BJ (cell line): ENCODE measurements at regions not wholly inside any gene's neighbourhood (a gene's known extent, or its start where the extent isn't known, plus 50 kb on each side); places are given as distances from the start of the nearest gene placed in this dataset.

Experiments
- CTCF ChIA-PET: fragments of 350-600 bp; formaldehyde crosslinking; extraction: SDS; loops from one replicate; lab custom pipeline; 2021; ENCODE audit warnings: antibody characterized with exemption, inconsistent platforms; lab: Yijun Ruan, JAX
- POLR2A ChIA-PET: fragments of 300-600 bp; sonication (Branson Sonifier 250); formaldehyde crosslinking; extraction: SDS; loops from one replicate; lab custom pipeline; 2021; ENCODE audit warnings: antibody characterized with exemption; lab: Charles Lee
- DNase-seq: peaks from one replicate; pipeline ENCODE4 v3.0.0-alpha.2; 2011; ENCODE audit warnings: low read depth
- H3K27me3 ChIP-seq: 2 replicates; pipeline ENCODE4 v1.6.0; 2011; ENCODE audit warnings: low read length; ENCODE audit not compliant: control insufficient read depth, insufficient read depth
- H3K36me3 ChIP-seq: 2 replicates; pipeline ENCODE4 v1.5.1; 2011; ENCODE audit warnings: low read length; ENCODE audit not compliant: control insufficient read depth, insufficient read depth
- H3K4me3 ChIP-seq: 2 replicates; pipeline ENCODE4 v1.5.1; 2011; ENCODE audit warnings: low read depth, mild to moderate bottlenecking, control low read depth, low read length
- TF ChIP-seq, protein P1 (sequence below): IDR thresholded peaks from 2 replicates; pipeline ENCODE4 v1.5.1; 2011; ENCODE audit warnings: low read depth, mild to moderate bottlenecking, control low read depth, inconsistent platforms, low read length, moderate library complexity; ENCODE audit not compliant: insufficient read depth

DNA sequence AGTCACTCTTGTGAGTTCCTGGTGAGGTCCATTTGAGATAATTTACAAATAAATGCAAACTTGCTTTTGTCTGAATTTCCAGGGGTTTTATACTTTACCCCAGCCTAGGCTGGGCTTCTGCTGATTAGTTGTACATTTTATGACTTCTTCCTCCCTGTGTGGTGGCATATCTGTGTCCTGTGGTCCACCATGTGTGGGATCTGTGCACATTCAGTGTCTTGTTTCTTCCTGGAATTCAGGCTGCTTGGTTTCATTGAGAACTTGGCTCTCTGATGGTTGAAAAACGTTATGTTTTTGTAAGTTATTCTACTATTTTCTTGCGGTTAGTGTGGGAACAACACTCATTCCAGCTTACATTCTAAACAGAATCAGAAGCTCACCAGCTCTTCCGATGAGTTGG is 523.4 kb upstream of the PFKP start:
- TF ChIP-seq, protein P1, sequence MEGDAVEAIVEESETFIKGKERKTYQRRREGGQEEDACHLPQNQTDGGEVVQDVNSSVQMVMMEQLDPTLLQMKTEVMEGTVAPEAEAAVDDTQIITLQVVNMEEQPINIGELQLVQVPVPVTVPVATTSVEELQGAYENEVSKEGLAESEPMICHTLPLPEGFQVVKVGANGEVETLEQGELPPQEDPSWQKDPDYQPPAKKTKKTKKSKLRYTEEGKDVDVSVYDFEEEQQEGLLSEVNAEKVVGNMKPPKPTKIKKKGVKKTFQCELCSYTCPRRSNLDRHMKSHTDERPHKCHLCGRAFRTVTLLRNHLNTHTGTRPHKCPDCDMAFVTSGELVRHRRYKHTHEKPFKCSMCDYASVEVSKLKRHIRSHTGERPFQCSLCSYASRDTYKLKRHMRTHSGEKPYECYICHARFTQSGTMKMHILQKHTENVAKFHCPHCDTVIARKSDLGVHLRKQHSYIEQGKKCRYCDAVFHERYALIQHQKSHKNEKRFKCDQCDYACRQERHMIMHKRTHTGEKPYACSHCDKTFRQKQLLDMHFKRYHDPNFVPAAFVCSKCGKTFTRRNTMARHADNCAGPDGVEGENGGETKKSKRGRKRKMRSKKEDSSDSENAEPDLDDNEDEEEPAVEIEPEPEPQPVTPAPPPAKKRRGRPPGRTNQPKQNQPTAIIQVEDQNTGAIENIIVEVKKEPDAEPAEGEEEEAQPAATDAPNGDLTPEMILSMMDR, result no peak
- Histone ChIP-seq H3K36me3 (no peaks in the 10 kb centered on the region), H3K4me3 (no peak overlapping the region), H3K27me3 (no peaks in the 10 kb centered on the region)
- CTCF ChIA-PET, result no interaction called here
- POLR2A ChIA-PET, result no interaction called here
- DNase-seq, result no peak

DNA sequence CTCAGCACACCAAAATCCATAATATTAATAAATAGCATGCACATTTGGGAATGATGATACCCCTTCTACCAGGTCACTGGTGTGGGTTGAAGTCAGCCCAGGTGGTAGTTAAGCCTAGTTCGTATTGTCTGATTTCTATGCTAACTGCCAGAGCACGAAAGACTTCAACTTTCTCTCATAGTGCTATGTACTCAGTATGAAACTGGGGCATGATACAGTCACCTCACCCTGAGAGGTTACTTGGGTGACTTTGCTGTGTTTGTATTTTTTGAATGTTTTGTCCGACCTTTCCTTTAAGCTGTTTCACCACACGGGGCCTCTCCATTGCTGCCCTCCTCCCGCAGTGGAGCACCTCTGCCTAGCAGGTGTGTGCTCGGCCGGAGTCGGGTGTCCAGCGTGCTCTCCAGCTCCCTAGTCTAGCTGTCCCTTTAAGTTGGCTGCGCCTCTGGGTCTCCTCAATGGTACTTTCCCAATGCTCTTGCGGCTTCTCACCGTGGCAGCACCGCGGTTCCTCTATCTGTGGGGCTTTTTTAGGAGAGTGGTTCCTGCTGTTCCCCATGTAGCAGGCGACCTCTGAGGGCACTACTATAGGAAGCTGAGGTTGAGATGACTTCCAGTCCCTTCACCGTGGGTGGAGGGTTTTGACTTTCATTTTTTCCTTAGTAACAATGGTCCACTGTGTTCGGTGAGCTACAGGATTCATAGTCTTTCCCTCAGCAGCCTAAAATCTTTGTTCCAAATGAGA is 524.0 kb upstream of the PFKP start:
- DNase-seq, result no peak
- no peaks in the 10 kb centered on the region for H3K27me3 ChIP-seq
- ChIA-PET CTCF (no interaction called here), POLR2A (no interaction called here)
- H3K36me3 ChIP-seq, result no peaks in the 10 kb centered on the region
- no peak overlapping the region for H3K4me3 ChIP-seq
- TF ChIP-seq, protein P1, result no peak

DNA sequence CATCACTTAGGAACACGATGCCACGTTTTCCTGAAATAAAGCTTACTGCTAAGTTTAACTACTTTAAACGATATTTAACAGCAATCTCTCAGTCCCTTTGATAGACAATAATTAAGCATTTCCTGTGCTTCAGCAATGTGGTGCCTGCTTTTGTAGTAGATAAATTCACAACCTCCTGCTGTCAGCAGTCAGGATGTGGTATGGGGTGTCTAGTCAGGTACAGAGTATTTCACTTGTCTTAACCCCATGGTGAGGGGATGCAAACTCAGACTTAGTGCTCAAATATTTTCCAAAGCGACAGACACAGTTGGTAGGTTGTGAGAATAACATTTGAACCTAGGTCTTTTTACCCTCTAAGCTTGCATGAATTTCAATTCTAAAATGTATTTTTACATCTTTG is 526.2 kb upstream of the PFKP start:
- ChIA-PET POLR2A (no interaction called here), CTCF (interaction anchor here (0.7 kb wide), 1 partner anchor 14 kb away, joined by 3 read pairs; no protein-coding TSS in a partner anchor)
- no peak for DNase-seq
- Histone ChIP-seq H3K27me3 (no peaks in the 10 kb centered on the region), H3K36me3 (no peaks in the 10 kb centered on the region), H3K4me3 (no peak overlapping the region)
- TF ChIP-seq, protein P1, result no peak

DNA sequence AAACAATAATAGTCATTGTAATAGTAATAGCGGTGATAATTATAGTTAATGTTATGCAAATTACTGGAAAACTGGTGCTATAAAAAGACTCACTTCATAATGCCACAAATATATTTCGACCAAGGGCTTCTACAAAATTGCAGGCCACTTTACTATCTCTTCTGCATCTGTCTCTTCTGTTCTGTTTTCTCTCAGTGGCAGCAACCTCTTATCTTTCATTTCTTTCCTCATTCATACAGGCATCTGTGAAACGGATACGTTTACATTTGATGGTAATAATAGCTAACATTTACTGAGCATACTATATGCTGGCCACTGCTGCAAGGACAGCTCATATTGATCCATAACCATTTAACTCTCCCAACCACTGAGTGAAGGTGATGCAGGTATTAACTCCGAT is 537.4 kb upstream of the PFKP start:
- POLR2A ChIA-PET, result no interaction called here
- CTCF ChIA-PET, result no interaction called here
- Histone ChIP-seq H3K36me3 (no peaks in the 10 kb centered on the region), H3K27me3 (no peaks in the 10 kb centered on the region), H3K4me3 (no peak overlapping the region)
- TF ChIP-seq, protein P1, result no peak
- DNase-seq, result no peak

DNA sequence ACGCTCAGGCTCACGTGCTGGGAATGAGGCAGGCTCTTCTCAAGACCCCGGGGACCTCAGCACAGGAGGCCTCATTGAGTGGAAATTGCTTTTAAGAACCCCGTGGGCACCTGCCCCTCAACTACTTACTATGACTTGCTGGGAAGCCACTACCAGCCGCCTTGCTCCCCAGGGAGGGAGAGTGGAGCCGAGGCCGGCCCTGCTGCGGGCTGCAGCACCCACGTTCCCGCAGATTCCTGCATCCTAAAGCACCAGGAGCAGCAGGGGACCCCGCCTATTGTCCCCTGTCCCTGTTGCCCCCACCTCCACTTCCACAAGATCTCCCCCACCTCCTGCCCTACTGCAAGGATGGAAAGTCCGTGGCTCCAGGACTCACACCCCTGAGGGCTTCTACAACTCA is 541.6 kb upstream of the PFKP start:
- Histone ChIP-seq H3K27me3 (no peaks in the 10 kb centered on the region), H3K4me3 (no peak overlapping the region), H3K36me3 (no peaks in the 10 kb centered on the region)
- no peak for DNase-seq
- TF ChIP-seq, protein P1, result no peak
- CTCF ChIA-PET, result no interaction called here
- POLR2A ChIA-PET, result no interaction called here
